Endothelial cell of umbilical vein (primary cell): ENCODE measurements at regions not wholly inside any gene's neighbourhood (a gene's known extent, or its start where the extent isn't known, plus 50 kb on each side); places are given as distances from the start of the nearest gene placed in this dataset.

ENCODE experiments used
- CTCF ChIP-seq, 2 donors: IDR thresholded peaks; 1 replicate in 1 of 2; 2 replicates in 1 of 2; pipeline ENCODE4 v1.5.1; 2011; ENCODE audit warnings: low read length in 2 of 2, mild to moderate bottlenecking in 2 of 2, moderate library complexity in 2 of 2, control low read depth in 1 of 2, inconsistent platforms in 1 of 2, low read depth in 1 of 2; ENCODE audit not compliant: insufficient read depth in 1 of 2; ENCODE audit errors: extremely low read depth in 1 of 2
- GATA2 ChIP-seq: IDR thresholded peaks from 2 replicates; pipeline ENCODE4 v1.7.0; 2011; ENCODE audit warnings: low read depth, mild to moderate bottlenecking, moderate library complexity, mixed read lengths, low read length; ENCODE audit not compliant: insufficient read length, insufficient read depth
- JUN ChIP-seq: IDR thresholded peaks from 2 replicates; pipeline ENCODE4 v1.6.1; 2011; ENCODE audit warnings: borderline replicate concordance, low read depth; ENCODE audit not compliant: insufficient read length, insufficient read depth
- MAX ChIP-seq: IDR thresholded peaks from 2 replicates; pipeline ENCODE4 v1.6.1; 2011; ENCODE audit not compliant: insufficient read depth, insufficient read length
- MYC ChIP-seq: IDR thresholded peaks from one replicate; pipeline ENCODE4 v1.6.1; 2011; ENCODE audit warnings: mild to moderate bottlenecking, low read depth, low read length
- POLR2A ChIP-seq: IDR thresholded peaks from 2 replicates; pipeline ENCODE4 v1.6.1; 2012; ENCODE audit warnings: low read depth, mild to moderate bottlenecking, control low read depth, low read length
- POLR2AphosphoS5 ChIP-seq: IDR thresholded peaks from 2 replicates; pipeline ENCODE4 v1.6.1; 2012; ENCODE audit warnings: low read depth, mild to moderate bottlenecking, control low read depth, low read length, moderate library complexity; ENCODE audit not compliant: insufficient read depth

GRCh38 chr16:8375232-8375587, 215.1 kb downstream of the TMEM114 start:
- TF ChIP-seq CTCF (IDR thresholded peaks at IDR 0.05; ENCODE audit: extremely low read depth in 1 of 2, insufficient read depth in 1 of 2, low read depth in 1 of 2, low read length in 2 of 2) = no peak
- TF ChIP-seq POLR2A = no peak
- TF ChIP-seq POLR2AphosphoS5 = no peak
- no peak for TF ChIP-seq GATA2
- no peak for TF ChIP-seq JUN
- TF ChIP-seq MYC = no peak
- TF ChIP-seq MAX = no peak
